ENCODE measurements at regions not wholly inside any gene's neighbourhood (a gene's known extent, or its start where the extent isn't known, plus 50 kb on each side); places are given as distances from the start of the nearest gene placed in this dataset.

DNA sequence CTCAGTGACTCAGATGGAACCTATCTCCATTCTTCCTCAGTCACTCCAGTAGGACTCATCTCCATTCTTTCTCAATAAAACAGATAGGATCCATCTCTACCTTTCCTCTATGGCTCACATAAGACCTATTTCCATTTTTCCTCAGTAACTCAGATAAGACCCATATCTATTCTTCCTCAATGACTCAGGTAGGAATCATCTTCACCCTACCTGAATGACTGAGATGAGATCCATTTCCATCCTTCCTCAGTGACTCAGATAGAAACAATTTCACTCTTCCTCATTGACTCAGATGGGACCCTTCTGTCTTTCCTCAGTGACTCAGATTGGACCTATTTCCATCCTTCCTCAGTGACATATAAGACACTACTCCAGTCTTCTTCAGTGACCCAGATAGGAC, 165.1 kb downstream of the FBXO4 start:
- TF ChIP-seq, protein P1, sequence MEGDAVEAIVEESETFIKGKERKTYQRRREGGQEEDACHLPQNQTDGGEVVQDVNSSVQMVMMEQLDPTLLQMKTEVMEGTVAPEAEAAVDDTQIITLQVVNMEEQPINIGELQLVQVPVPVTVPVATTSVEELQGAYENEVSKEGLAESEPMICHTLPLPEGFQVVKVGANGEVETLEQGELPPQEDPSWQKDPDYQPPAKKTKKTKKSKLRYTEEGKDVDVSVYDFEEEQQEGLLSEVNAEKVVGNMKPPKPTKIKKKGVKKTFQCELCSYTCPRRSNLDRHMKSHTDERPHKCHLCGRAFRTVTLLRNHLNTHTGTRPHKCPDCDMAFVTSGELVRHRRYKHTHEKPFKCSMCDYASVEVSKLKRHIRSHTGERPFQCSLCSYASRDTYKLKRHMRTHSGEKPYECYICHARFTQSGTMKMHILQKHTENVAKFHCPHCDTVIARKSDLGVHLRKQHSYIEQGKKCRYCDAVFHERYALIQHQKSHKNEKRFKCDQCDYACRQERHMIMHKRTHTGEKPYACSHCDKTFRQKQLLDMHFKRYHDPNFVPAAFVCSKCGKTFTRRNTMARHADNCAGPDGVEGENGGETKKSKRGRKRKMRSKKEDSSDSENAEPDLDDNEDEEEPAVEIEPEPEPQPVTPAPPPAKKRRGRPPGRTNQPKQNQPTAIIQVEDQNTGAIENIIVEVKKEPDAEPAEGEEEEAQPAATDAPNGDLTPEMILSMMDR (IDR thresholded peaks at IDR 0.05; ENCODE audit: low read depth, low read length, missing input control) = no peak
- TF ChIP-seq SP1 (IDR thresholded peaks at IDR 0.05) = no peak
- TF ChIP-seq TAF1 (conservative IDR thresholded peaks at IDR 0.05) = no peak
- TF ChIP-seq JUND (IDR thresholded peaks at IDR 0.05) = no peak
- TF ChIP-seq, protein P2, sequence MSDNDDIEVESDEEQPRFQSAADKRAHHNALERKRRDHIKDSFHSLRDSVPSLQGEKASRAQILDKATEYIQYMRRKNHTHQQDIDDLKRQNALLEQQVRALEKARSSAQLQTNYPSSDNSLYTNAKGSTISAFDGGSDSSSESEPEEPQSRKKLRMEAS (IDR thresholded peaks at IDR 0.05) = no peak
- TF ChIP-seq, protein P3, sequence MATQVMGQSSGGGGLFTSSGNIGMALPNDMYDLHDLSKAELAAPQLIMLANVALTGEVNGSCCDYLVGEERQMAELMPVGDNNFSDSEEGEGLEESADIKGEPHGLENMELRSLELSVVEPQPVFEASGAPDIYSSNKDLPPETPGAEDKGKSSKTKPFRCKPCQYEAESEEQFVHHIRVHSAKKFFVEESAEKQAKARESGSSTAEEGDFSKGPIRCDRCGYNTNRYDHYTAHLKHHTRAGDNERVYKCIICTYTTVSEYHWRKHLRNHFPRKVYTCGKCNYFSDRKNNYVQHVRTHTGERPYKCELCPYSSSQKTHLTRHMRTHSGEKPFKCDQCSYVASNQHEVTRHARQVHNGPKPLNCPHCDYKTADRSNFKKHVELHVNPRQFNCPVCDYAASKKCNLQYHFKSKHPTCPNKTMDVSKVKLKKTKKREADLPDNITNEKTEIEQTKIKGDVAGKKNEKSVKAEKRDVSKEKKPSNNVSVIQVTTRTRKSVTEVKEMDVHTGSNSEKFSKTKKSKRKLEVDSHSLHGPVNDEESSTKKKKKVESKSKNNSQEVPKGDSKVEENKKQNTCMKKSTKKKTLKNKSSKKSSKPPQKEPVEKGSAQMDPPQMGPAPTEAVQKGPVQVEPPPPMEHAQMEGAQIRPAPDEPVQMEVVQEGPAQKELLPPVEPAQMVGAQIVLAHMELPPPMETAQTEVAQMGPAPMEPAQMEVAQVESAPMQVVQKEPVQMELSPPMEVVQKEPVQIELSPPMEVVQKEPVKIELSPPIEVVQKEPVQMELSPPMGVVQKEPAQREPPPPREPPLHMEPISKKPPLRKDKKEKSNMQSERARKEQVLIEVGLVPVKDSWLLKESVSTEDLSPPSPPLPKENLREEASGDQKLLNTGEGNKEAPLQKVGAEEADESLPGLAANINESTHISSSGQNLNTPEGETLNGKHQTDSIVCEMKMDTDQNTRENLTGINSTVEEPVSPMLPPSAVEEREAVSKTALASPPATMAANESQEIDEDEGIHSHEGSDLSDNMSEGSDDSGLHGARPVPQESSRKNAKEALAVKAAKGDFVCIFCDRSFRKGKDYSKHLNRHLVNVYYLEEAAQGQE (IDR thresholded peaks at IDR 0.05) = no peak

Measured in liver (tissue), 3 donors.